GM18505 (cell line): ENCODE measurements at regions not wholly inside any gene's neighbourhood (a gene's known extent, or its start where the extent isn't known, plus 50 kb on each side); places are given as distances from the start of the nearest gene placed in this dataset.

Experiments used
- ATAC-seq: cut with Tn5 transposase; IDR thresholded peaks from one replicate; pipeline ENCODE4 v1.9.1; 2021; ENCODE audit not compliant: unreplicated experiment
- POLR2A ChIP-seq: IDR thresholded peaks from 4 replicates; pipeline ENCODE4 v1.6.1; 2011; ENCODE audit warnings: borderline replicate concordance; ENCODE audit not compliant: insufficient read depth, insufficient read length; ENCODE audit errors: extremely low read depth

- no peak for TF ChIP-seq POLR2A
- no peak for ATAC-seq
These were observed 145.7 kb upstream of the TIAM1 start for GRCh38 chr21:31489726-31490125.

- TF ChIP-seq POLR2A, result no peak
- ATAC-seq, result no peak
These were observed 145.0 kb upstream of the TIAM1 start for GRCh38 chr21:31489014-31489413.

GRCh38 chr21:31484219-31484618 lies 140.2 kb upstream of the TIAM1 start:
- ATAC-seq, result no peak
- TF ChIP-seq POLR2A, result no peak

- TF ChIP-seq POLR2A, result no peak
These were observed 139.1 kb upstream of the TIAM1 start for GRCh38 chr21:31483146-31483545.

GRCh38 chr21:31482460-31482859 lies 138.4 kb upstream of the TIAM1 start:
- no peak for ATAC-seq
- TF ChIP-seq POLR2A, result no peak

More at GRCh38 chr21:31483146-31483545, 139.1 kb upstream of the TIAM1 start:
- ATAC-seq, result no peak

- ATAC-seq, result no peak
These were observed 136.2 kb upstream of the TIAM1 start for GRCh38 chr21:31480228-31480627.

GRCh38 chr21:31479714-31480113 lies 135.7 kb upstream of the TIAM1 start:
- ATAC-seq, result no peak
- no peak for TF ChIP-seq POLR2A

More at GRCh38 chr21:31480228-31480627, 136.2 kb upstream of the TIAM1 start:
- TF ChIP-seq POLR2A, result no peak

- ATAC-seq, result no peak
- no peak for TF ChIP-seq POLR2A
These were observed 135.2 kb upstream of the TIAM1 start for GRCh38 chr21:31479222-31479621.

- TF ChIP-seq POLR2A, result no peak
These were observed 132.4 kb upstream of the TIAM1 start for GRCh38 chr21:31476263-31477022.

GRCh38 chr21:31475223-31475622 lies 131.2 kb upstream of the TIAM1 start:
- no peak for TF ChIP-seq POLR2A
- no peak for ATAC-seq

More at GRCh38 chr21:31476263-31477022, 132.4 kb upstream of the TIAM1 start:
- ATAC-seq, result no peak

- TF ChIP-seq POLR2A, result no peak
- no peak for ATAC-seq
These were observed 129.8 kb upstream of the TIAM1 start for GRCh38 chr21:31473685-31474345.

- no peak for TF ChIP-seq POLR2A
- no peak for ATAC-seq
These were observed 127.8 kb upstream of the TIAM1 start for GRCh38 chr21:31471865-31472264.

GRCh38 chr21:31470896-31471694 lies 127.0 kb upstream of the TIAM1 start:
- no peak for ATAC-seq
- no peak for TF ChIP-seq POLR2A
